ENCODE measurements at regions not wholly inside any gene's neighbourhood (a gene's known extent, or its start where the extent isn't known, plus 50 kb on each side); places are given as distances from the start of the nearest gene placed in this dataset.

- H3K4me3 ChIP-seq (ENCODE audit: low read depth in 1 of 2, low read length in 1 of 2): no peak overlapping the region
- H3K27ac ChIP-seq: no peak overlapping the region
- no peaks in the 10 kb centered on the region for H3K9me3 ChIP-seq
- no peaks in the 10 kb centered on the region for H3K4me1 ChIP-seq (ENCODE audit: control insufficient read depth in 1 of 2, insufficient read depth in 1 of 2, low read depth in 1 of 2, low read length in 1 of 2)
- no peaks in the 10 kb centered on the region for H3K36me3 ChIP-seq
- peaks cover 30% of the 10 kb centered on the region for H3K27me3 ChIP-seq
- no peak for TF ChIP-seq CTCF (IDR thresholded peaks at IDR 0.05)
Measured at GRCh38 chr10:43901302-43901701, 252.6 kb upstream of the ZNF32 start.

- peaks cover 23% of the 10 kb centered on the region for H3K27me3 ChIP-seq
- H3K36me3 ChIP-seq: no peaks in the 10 kb centered on the region
- no peak overlapping the region for H3K27ac ChIP-seq
- TF ChIP-seq CTCF (IDR thresholded peaks at IDR 0.05): no peak
- H3K4me1 ChIP-seq (ENCODE audit: control insufficient read depth in 1 of 2, insufficient read depth in 1 of 2, low read depth in 1 of 2, low read length in 1 of 2): no peaks in the 10 kb centered on the region
- H3K4me3 ChIP-seq (ENCODE audit: low read depth in 1 of 2, low read length in 1 of 2): no peak overlapping the region
- H3K9me3 ChIP-seq: no peaks in the 10 kb centered on the region
Measured at GRCh38 chr10:43900571-43900970, 251.9 kb upstream of the ZNF32 start.

GRCh38 chr10:43899224-43899959, 250.7 kb upstream of the ZNF32 start:
- Histone ChIP-seq H3K4me1 (ENCODE audit: control insufficient read depth in 1 of 2, insufficient read depth in 1 of 2, low read depth in 1 of 2, low read length in 1 of 2) (no peaks in the 10 kb centered on the region), H3K4me3 (ENCODE audit: low read depth in 1 of 2, low read length in 1 of 2) (no peak overlapping the region), H3K36me3 (no peaks in the 10 kb centered on the region), H3K9me3 (no peaks in the 10 kb centered on the region), H3K27ac (no peak overlapping the region), H3K27me3 (peaks cover 12% of the 10 kb centered on the region)
- TF ChIP-seq CTCF (IDR thresholded peaks at IDR 0.05): no peak

GRCh38 chr10:43898592-43898991, 249.9 kb upstream of the ZNF32 start:
- Histone ChIP-seq H3K27ac (no peak overlapping the region), H3K9me3 (no peaks in the 10 kb centered on the region), H3K36me3 (no peaks in the 10 kb centered on the region), H3K27me3 (peaks cover 11% of the 10 kb centered on the region), H3K4me1 (ENCODE audit: control insufficient read depth in 1 of 2, insufficient read depth in 1 of 2, low read depth in 1 of 2, low read length in 1 of 2) (no peaks in the 10 kb centered on the region), H3K4me3 (ENCODE audit: low read depth in 1 of 2, low read length in 1 of 2) (no peak overlapping the region)
- TF ChIP-seq CTCF (IDR thresholded peaks at IDR 0.05): no peak

- no peaks in the 10 kb centered on the region for H3K4me1 ChIP-seq (ENCODE audit: control insufficient read depth in 1 of 2, insufficient read depth in 1 of 2, low read depth in 1 of 2, low read length in 1 of 2)
- H3K9me3 ChIP-seq: no peaks in the 10 kb centered on the region
- peaks cover 18% of the 10 kb centered on the region for H3K27me3 ChIP-seq
- H3K4me3 ChIP-seq (ENCODE audit: low read depth in 1 of 2, low read length in 1 of 2): no peak overlapping the region
- TF ChIP-seq CTCF (IDR thresholded peaks at IDR 0.05): no peak
- no peak overlapping the region for H3K27ac ChIP-seq
- H3K36me3 ChIP-seq: no peaks in the 10 kb centered on the region
Measured at GRCh38 chr10:43897765-43898419, 249.2 kb upstream of the ZNF32 start.
